Renal cortical epithelial cell (primary cell): ENCODE measurements at regions not wholly inside any gene's neighbourhood (a gene's known extent, or its start where the extent isn't known, plus 50 kb on each side); places are given as distances from the start of the nearest gene placed in this dataset.
A peak's percentile ranks its signal among the peaks of the same experiment; 100 is the strongest.
"Not testable (repeated sequence)": the region's sequence is repeated elsewhere in the genome, so short reads cannot be mapped to it uniquely, and the experiment has no call there.

Source experiments
- DNase-seq: peaks from one replicate; pipeline ENCODE4 v3.0.0-alpha.2; 2011; ENCODE audit warnings: low read depth

GRCh38 chr2:212777020-212777491 lies 238.5 kb upstream of the ERBB4 start:
- DNase-seq: peak; percentile 24

- no peak for DNase-seq
These were observed 235.3 kb upstream of the ERBB4 start for GRCh38 chr2:212773808-212774339.

GRCh38 chr2:212770240-212770639 lies 231.6 kb upstream of the ERBB4 start:
- no peak for DNase-seq

GRCh38 chr2:212766921-212767320 lies 228.3 kb upstream of the ERBB4 start:
- DNase-seq: no peak

- DNase-seq: no peak
These were observed 214.2 kb upstream of the ERBB4 start for GRCh38 chr2:212752730-212753351.

GRCh38 chr2:212745359-212745758 lies 206.8 kb upstream of the ERBB4 start:
- DNase-seq: no peak

- no peak for DNase-seq
These were observed 199.0 kb upstream of the ERBB4 start for GRCh38 chr2:212737392-212738172.

- DNase-seq: no peak
These were observed 197.8 kb upstream of the ERBB4 start for GRCh38 chr2:212736385-212736726.

- peak; percentile 19 for DNase-seq
These were observed 194.7 kb upstream of the ERBB4 start for GRCh38 chr2:212733273-212733672.

GRCh38 chr2:212732860-212733259 lies 194.3 kb upstream of the ERBB4 start:
- peak; percentile 85 for DNase-seq

GRCh38 chr2:212730994-212731393 lies 192.4 kb upstream of the ERBB4 start:
- peak; percentile 67 for DNase-seq

GRCh38 chr2:212728717-212729116 lies 190.1 kb upstream of the ERBB4 start:
- DNase-seq: no peak

- DNase-seq: peak; percentile 65
These were observed 189.1 kb upstream of the ERBB4 start for GRCh38 chr2:212727751-212728150.

GRCh38 chr2:212726403-212726802 lies 187.8 kb upstream of the ERBB4 start:
- peak; percentile 95 for DNase-seq

- DNase-seq: no peak
These were observed 186.6 kb upstream of the ERBB4 start for GRCh38 chr2:212725180-212725579.

GRCh38 chr2:212723226-212723625 lies 184.6 kb upstream of the ERBB4 start:
- DNase-seq: peak; percentile 91

- no peak for DNase-seq
These were observed 183.4 kb upstream of the ERBB4 start for GRCh38 chr2:212722046-212722445.

GRCh38 chr2:212721026-212721451 lies 182.4 kb upstream of the ERBB4 start:
- no peak for DNase-seq

- DNase-seq: not testable (repeated sequence)
These were observed 176.8 kb upstream of the ERBB4 start for GRCh38 chr2:212715411-212715810.

- DNase-seq: no peak
These were observed 175.1 kb upstream of the ERBB4 start for GRCh38 chr2:212713681-212714080.

GRCh38 chr2:212712991-212713390 lies 174.4 kb upstream of the ERBB4 start:
- DNase-seq: no peak

GRCh38 chr2:212712466-212712865 lies 173.9 kb upstream of the ERBB4 start:
- no peak for DNase-seq

GRCh38 chr2:212711856-212712255 lies 173.3 kb upstream of the ERBB4 start:
- peak; percentile 91 for DNase-seq
